Superior temporal gyrus (tissue), 1 donor: ENCODE measurements at regions not wholly inside any gene's neighbourhood (a gene's known extent, or its start where the extent isn't known, plus 50 kb on each side); places are given as distances from the start of the nearest gene placed in this dataset.

Source experiments
- DNase-seq: peaks from one replicate; pipeline ENCODE4 v3.0.0-alpha.2; 2016; ENCODE audit errors: extremely low spot score

- DNase-seq = no peak
Measured at GRCh38 chr2:6454286-6454990, 411.3 kb downstream of the CMPK2 start.

GRCh38 chr2:6459138-6459537, 406.6 kb downstream of the CMPK2 start:
- no peak for DNase-seq

- DNase-seq = no peak
Measured at GRCh38 chr2:6470518-6470917, 395.2 kb downstream of the CMPK2 start.

GRCh38 chr2:6471419-6471818, 394.3 kb downstream of the CMPK2 start:
- no peak for DNase-seq

GRCh38 chr2:6474161-6475140, 391.3 kb downstream of the CMPK2 start:
- no peak for DNase-seq

GRCh38 chr2:6475155-6475940, 390.4 kb downstream of the CMPK2 start:
- DNase-seq = no peak

GRCh38 chr2:6480514-6480913, 385.2 kb downstream of the CMPK2 start:
- DNase-seq = no peak

- no peak for DNase-seq
Measured at GRCh38 chr2:6482256-6482655, 383.5 kb downstream of the CMPK2 start.

DNA sequence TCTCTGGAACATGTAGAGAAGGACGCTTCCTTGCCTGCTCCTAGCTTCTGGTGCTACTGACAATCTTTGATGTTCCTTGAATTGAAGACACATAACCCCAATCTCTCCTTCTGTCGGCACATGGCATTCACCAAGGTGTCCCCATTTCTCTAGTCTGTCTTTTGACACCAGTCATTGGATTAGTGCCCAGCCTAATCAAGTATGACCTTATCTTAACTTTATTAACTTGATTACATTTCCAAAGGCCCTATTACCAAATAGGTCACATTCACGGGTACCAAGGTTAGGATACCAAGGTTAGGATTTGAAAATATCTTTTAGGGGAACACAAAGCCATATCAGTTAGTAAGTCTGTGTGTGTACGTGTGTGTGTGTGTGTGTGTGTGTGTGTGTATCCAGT, 377.9 kb downstream of the CMPK2 start:
- no peak for DNase-seq

GRCh38 chr2:6492573-6492972, 373.1 kb downstream of the CMPK2 start:
- DNase-seq = no peak

GRCh38 chr2:6493266-6493665, 372.4 kb downstream of the CMPK2 start:
- no peak for DNase-seq

GRCh38 chr2:6493669-6494068, 372.0 kb downstream of the CMPK2 start:
- DNase-seq = no peak

GRCh38 chr2:6495466-6495865, 370.2 kb downstream of the CMPK2 start:
- no peak for DNase-seq

GRCh38 chr2:6496376-6496775, 369.3 kb downstream of the CMPK2 start:
- DNase-seq = no peak

GRCh38 chr2:6497048-6497447, 368.7 kb downstream of the CMPK2 start:
- no peak for DNase-seq

DNA sequence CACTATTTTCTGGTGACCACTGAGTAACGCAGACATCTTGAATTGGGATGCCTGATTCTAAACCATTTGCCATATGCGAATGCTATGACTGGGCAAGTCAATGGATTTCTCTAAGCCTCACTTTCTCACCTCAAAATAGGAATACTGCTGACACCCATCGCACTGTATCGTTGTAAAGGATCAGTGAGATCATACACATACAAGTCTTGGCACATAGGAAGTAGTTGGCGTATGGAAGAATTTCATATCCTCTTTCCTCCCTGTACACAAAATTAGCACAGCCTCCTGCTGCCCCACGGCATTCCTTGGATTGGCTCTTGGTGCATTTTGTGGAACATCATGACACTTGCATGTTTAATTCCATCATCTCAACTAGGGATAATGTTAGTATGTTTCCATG, 366.9 kb downstream of the CMPK2 start:
- DNase-seq = no peak

- DNase-seq = no peak
Measured at GRCh38 chr2:6499691-6500090, 366.0 kb downstream of the CMPK2 start.

DNA sequence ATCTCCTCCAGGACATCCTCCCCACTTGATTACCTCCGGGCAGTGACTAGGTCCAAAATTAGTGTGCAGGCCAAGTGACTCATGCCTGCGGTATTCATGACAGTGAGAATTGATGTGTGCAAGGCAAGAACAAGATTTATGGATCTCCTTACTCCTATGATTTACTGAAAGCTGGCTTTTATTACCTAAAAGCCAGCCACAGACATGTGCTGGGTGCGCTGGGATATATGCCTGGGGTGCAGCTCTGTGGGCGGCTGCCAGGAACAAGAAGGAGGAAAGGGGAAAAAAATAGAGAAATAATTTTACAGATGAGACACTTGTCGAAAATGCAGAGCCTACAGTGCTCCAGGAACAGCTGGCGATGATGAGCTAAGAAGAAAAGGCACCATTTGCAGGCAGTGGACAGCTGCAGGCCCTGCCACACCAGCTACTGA, 359.3 kb downstream of the CMPK2 start:
- DNase-seq = no peak

DNA sequence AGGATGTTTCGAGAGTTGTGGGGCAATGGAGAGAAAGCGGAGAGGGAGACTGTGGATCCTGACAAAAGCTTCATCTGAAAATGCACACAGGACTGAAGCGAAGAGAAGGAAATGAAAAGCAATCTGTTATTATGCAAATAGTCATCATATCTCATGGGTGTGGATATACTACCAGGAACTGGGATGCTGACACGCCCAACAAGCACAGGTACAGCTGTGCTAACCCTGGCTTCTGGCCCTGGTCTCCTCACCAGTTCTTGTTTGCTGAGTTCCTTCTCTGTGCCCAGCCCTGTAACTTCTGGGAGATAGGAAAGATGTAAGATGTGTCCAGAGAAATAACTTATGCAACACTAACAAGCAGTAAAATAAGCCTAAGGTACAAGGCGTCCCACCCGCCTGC, 358.8 kb downstream of the CMPK2 start:
- DNase-seq = no peak

DNA sequence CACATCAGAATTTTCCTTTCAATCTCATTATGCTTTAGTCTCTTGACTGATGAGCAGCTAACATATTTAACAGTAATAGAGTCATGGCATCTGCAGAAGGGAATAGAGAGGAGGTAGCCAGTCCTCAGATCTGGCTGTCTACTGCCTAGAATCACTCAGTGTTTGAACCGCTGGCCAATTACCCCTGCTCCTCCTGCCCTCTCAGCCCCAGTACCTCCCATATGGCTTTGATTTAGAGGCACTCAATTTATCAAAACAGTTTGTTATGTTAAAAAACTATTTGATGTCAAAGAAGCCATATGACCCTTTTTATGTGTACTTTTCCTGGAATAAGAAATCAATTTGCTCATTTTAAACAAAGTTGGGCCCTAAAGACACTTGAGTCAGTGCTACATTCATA, 355.2 kb downstream of the CMPK2 start:
- DNase-seq = no peak

DNA sequence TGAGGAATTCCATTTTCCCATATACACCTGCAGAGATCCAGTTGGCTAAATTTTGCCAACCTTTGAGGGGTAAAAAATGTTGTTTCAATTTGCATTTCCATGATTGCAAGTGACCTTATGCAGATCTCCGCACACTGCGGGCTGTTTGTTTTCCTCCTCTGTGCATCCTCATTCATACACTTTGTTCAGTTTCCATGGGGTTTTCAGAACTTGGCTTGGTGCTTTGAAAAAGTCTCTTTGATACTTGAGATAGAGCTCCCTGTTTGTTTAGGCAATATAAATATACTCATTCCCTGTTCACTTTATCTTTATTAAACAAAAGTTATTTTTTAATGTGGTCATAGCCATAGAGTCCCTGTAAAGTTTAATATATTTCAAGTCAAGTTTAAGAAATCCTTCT, 353.1 kb downstream of the CMPK2 start:
- no peak for DNase-seq

- DNase-seq = no peak
Measured at GRCh38 chr2:6516674-6517073, 349.0 kb downstream of the CMPK2 start.
